ENCODE measurements at regions not wholly inside any gene's neighbourhood (a gene's known extent, or its start where the extent isn't known, plus 50 kb on each side); places are given as distances from the start of the nearest gene placed in this dataset.
A peak's percentile ranks its signal among the peaks of the same experiment; 100 is the strongest.

- Histone ChIP-seq H3K4me1 (peaks cover 0 to 14% (median 0%) of the 10 kb centered on the region in 4 donors), H3K4me3 (no peak overlapping the region), H3K27me3 (no peaks in the 10 kb centered on the region), H3K9me3 (no peaks in the 10 kb centered on the region), H3K36me3 (peaks cover 0 to 13% (median 0%) of the 10 kb centered on the region in 3 donors), H3K27ac (no peak overlapping the region)
- DNase-seq, result peak in 1 of 3 donors; percentile 38
- TF ChIP-seq POLR2A (IDR thresholded peaks at IDR 0.05) (no peak), CTCF (IDR thresholded peaks at IDR 0.05) (no peak)
Observed at GRCh38 chr12:123037791-123038190, 57.3 kb downstream of the ARL6IP4 start.

GRCh38 chr12:123036466-123037285 lies 56.2 kb downstream of the ARL6IP4 start:
- Histone ChIP-seq H3K27me3 (no peaks in the 10 kb centered on the region), H3K4me1 (peaks cover 0 to 7% (median 0%) of the 10 kb centered on the region in 4 donors), H3K27ac (no peak overlapping the region), H3K36me3 (peaks cover 0 to 13% (median 0%) of the 10 kb centered on the region in 3 donors), H3K9me3 (no peaks in the 10 kb centered on the region), H3K4me3 (no peak overlapping the region)
- peak in 1 of 3 donors; percentile 25 for DNase-seq
- TF ChIP-seq CTCF (IDR thresholded peaks at IDR 0.05), result no peak
- TF ChIP-seq POLR2A (IDR thresholded peaks at IDR 0.05), result no peak

- Histone ChIP-seq H3K4me3 (no peak overlapping the region), H3K9me3 (no peaks in the 10 kb centered on the region), H3K4me1 (peaks cover 0 to 5% (median 0%) of the 10 kb centered on the region in 4 donors), H3K36me3 (peaks cover 0 to 13% (median 0%) of the 10 kb centered on the region in 3 donors), H3K27ac (no peak overlapping the region), H3K27me3 (no peaks in the 10 kb centered on the region)
- DNase-seq, result no peak
- no peak for TF ChIP-seq POLR2A (IDR thresholded peaks at IDR 0.05)
- TF ChIP-seq CTCF (IDR thresholded peaks at IDR 0.05), result no peak
Observed at GRCh38 chr12:123035841-123036240, 55.4 kb downstream of the ARL6IP4 start.

GRCh38 chr12:123034865-123035264 lies 54.4 kb downstream of the ARL6IP4 start:
- peaks cover 0 to 5% (median 0%) of the 10 kb centered on the region in 4 donors for H3K4me1 ChIP-seq
- H3K27ac ChIP-seq, result no peak overlapping the region
- peaks cover 0 to 15% (median 0%) of the 10 kb centered on the region in 3 donors for H3K36me3 ChIP-seq
- DNase-seq, result no peak
- TF ChIP-seq POLR2A (IDR thresholded peaks at IDR 0.05), result no peak
- TF ChIP-seq CTCF (IDR thresholded peaks at IDR 0.05), result no peak
- no peaks in the 10 kb centered on the region for H3K27me3 ChIP-seq
- H3K9me3 ChIP-seq, result no peaks in the 10 kb centered on the region
- no peak overlapping the region for H3K4me3 ChIP-seq

GRCh38 chr12:123034022-123034541 lies 53.6 kb downstream of the ARL6IP4 start:
- no peak for TF ChIP-seq POLR2A (IDR thresholded peaks at IDR 0.05)
- TF ChIP-seq CTCF (IDR thresholded peaks at IDR 0.05), result no peak
- Histone ChIP-seq H3K36me3 (peaks cover 0 to 22% (median 0%) of the 10 kb centered on the region in 3 donors), H3K27ac (no peak overlapping the region), H3K27me3 (no peaks in the 10 kb centered on the region), H3K9me3 (no peaks in the 10 kb centered on the region), H3K4me3 (no peak overlapping the region), H3K4me1 (peaks cover 0 to 5% (median 0%) of the 10 kb centered on the region in 4 donors)
- peak in 1 of 3 donors; percentile 34 for DNase-seq

Measured in Peyer's patch (tissue), 4 donors.